Tibial artery (tissue), 4 donors: ENCODE measurements at regions not wholly inside any gene's neighbourhood (a gene's known extent, or its start where the extent isn't known, plus 50 kb on each side); places are given as distances from the start of the nearest gene placed in this dataset.
A peak's percentile ranks its signal among the peaks of the same experiment; 100 is the strongest.

ENCODE experiments used
- DNase-seq, 2 donors: peaks; one replicate each; pipeline ENCODE4 v3.0.0-alpha.2; 2019
- H3K27ac ChIP-seq, 2 donors: fragments of 200-600 bp; sonication (generic) in 1 of 2; 1 replicate in 1 of 2; 2 replicates in 1 of 2; pipeline ENCODE4 v1.5.1; 2018 to 2019; ENCODE audit warnings: mild to moderate bottlenecking in 1 of 2
- H3K27me3 ChIP-seq, 2 donors: fragments of 200-600 bp; sonication (generic) in 1 of 2; one replicate each; pipeline versions ENCODE4 v1.5.1 to v1.6.0; 2016 to 2019
- H3K36me3 ChIP-seq, 3 donors: fragments of 200-600 bp; sonication (generic) in 2 of 3; one replicate each; pipeline ENCODE4 v1.5.1; 2016 to 2019; ENCODE audit warnings: mild to moderate bottlenecking in 2 of 3
- H3K4me1 ChIP-seq, 4 donors: fragments of 200-600 bp; sonication (generic) in 2 of 4; 1 replicate in 3 of 4; 2 replicates in 1 of 4; pipeline ENCODE4 v1.5.1; 2016 to 2019
- H3K4me3 ChIP-seq, 2 donors: fragments of 200-600 bp; sonication (generic) in 1 of 2; 1 replicate in 1 of 2; 2 replicates in 1 of 2; pipeline ENCODE4 v1.5.1; 2018 to 2019; ENCODE audit warnings: mild to moderate bottlenecking in 2 of 2
- H3K9me3 ChIP-seq, 3 donors: fragments of 200-600 bp; sonication (generic) in 1 of 3; one replicate each; pipeline ENCODE4 v1.5.1; 2016 to 2019
- intact Hi-C: fragments of 100-400 bp; cut with DNase I; formaldehyde crosslinking; loops from one replicate; pipeline ENCODE4 v1.15.0; 2023; ENCODE audit warnings: low total_unique reads
- TF ChIP-seq, protein P1 (sequence below), 2 experiments: fragments of 200-600 bp in 1 of 2; fragments of 450-650 bp in 1 of 2; IDR thresholded peaks; one replicate each; pipeline ENCODE4 v1.5.1; 2017 to 2019; ENCODE audit warnings: antibody characterized with exemption in 2 of 2, mild to moderate bottlenecking in 1 of 2, moderate library complexity in 1 of 2

- Histone ChIP-seq H3K4me3 (no peak overlapping the region), H3K4me1 (peaks cover 0 to 62% (median 37%) of the 10 kb centered on the region in 4 donors), H3K36me3 (no peaks in the 10 kb centered on the region), H3K27me3 (no peaks in the 10 kb centered on the region), H3K27ac (peak overlapping the region; percentile 69 to 73), H3K9me3 (no peaks in the 10 kb centered on the region)
- TF ChIP-seq, protein P1, sequence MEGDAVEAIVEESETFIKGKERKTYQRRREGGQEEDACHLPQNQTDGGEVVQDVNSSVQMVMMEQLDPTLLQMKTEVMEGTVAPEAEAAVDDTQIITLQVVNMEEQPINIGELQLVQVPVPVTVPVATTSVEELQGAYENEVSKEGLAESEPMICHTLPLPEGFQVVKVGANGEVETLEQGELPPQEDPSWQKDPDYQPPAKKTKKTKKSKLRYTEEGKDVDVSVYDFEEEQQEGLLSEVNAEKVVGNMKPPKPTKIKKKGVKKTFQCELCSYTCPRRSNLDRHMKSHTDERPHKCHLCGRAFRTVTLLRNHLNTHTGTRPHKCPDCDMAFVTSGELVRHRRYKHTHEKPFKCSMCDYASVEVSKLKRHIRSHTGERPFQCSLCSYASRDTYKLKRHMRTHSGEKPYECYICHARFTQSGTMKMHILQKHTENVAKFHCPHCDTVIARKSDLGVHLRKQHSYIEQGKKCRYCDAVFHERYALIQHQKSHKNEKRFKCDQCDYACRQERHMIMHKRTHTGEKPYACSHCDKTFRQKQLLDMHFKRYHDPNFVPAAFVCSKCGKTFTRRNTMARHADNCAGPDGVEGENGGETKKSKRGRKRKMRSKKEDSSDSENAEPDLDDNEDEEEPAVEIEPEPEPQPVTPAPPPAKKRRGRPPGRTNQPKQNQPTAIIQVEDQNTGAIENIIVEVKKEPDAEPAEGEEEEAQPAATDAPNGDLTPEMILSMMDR (IDR thresholded peaks at IDR 0.05): no peak
- peak; percentile 85 to 87 for DNase-seq
- intact Hi-C loops: no loop called here
Measured at GRCh38 chr1:55718758-55719671, 503.9 kb upstream of the USP24 start.

DNA sequence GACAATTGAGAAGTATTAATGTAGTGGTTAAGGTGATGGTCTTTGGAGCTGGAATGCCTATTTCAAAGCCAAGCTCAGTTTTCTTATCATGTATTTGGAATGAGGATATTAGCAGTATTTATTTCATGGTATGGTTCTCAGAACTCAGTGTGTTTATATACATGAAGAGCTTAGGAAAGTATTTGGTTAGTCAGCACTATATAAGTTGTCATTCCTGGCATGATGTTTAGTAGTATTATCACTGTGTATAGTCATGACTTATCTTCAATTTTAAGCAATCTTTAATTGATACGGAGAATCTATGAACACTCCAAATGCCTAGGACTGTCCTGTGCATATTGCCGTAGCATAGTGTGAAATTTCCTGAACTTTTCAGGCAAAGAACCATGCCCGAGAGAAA, 501.9 kb upstream of the USP24 start:
- TF ChIP-seq, protein P1 (IDR thresholded peaks at IDR 0.05): no peak
- Histone ChIP-seq H3K36me3 (no peaks in the 10 kb centered on the region), H3K9me3 (no peaks in the 10 kb centered on the region), H3K27ac (peak overlapping the region; percentile 69 to 73), H3K4me1 (peaks cover 0 to 52% (median 36%) of the 10 kb centered on the region in 4 donors), H3K4me3 (no peak overlapping the region), H3K27me3 (no peaks in the 10 kb centered on the region)
- DNase-seq: no peak
- intact Hi-C loops: no loop called here

- Histone ChIP-seq H3K27ac (peak overlapping the region in 1 of 2 donors; percentile 69), H3K9me3 (no peaks in the 10 kb centered on the region), H3K36me3 (no peaks in the 10 kb centered on the region), H3K27me3 (no peaks in the 10 kb centered on the region), H3K4me1 (peaks cover 0 to 52% (median 36%) of the 10 kb centered on the region in 4 donors), H3K4me3 (no peak overlapping the region)
- TF ChIP-seq, protein P1 (IDR thresholded peaks at IDR 0.05): no peak
- DNase-seq: no peak
- intact Hi-C loops: no loop called here
Measured at GRCh38 chr1:55716610-55717009, 501.4 kb upstream of the USP24 start.

- no peaks in the 10 kb centered on the region for H3K36me3 ChIP-seq
- no peak overlapping the region for H3K4me3 ChIP-seq
- intact Hi-C loops: no loop called here
- DNase-seq: no peak
- TF ChIP-seq, protein P1 (IDR thresholded peaks at IDR 0.05): no peak
- H3K9me3 ChIP-seq: no peaks in the 10 kb centered on the region
- peak overlapping the region in 1 of 2 donors; percentile 69 for H3K27ac ChIP-seq
- peaks cover 0 to 52% (median 36%) of the 10 kb centered on the region in 4 donors for H3K4me1 ChIP-seq
- H3K27me3 ChIP-seq: no peaks in the 10 kb centered on the region
Measured at GRCh38 chr1:55716151-55716550, 501.0 kb upstream of the USP24 start.

- DNase-seq: no peak
- Histone ChIP-seq H3K27ac (no peak overlapping the region), H3K27me3 (no peaks in the 10 kb centered on the region), H3K4me3 (no peak overlapping the region), H3K9me3 (no peaks in the 10 kb centered on the region), H3K36me3 (no peaks in the 10 kb centered on the region), H3K4me1 (peaks cover 0 to 39% (median 28%) of the 10 kb centered on the region in 4 donors)
- TF ChIP-seq, protein P1 (IDR thresholded peaks at IDR 0.05): no peak
- intact Hi-C loops: no loop called here
Measured at GRCh38 chr1:55714230-55714629, 499.1 kb upstream of the USP24 start.
